GM12892 (cell line): ENCODE measurements at regions not wholly inside any gene's neighbourhood (a gene's known extent, or its start where the extent isn't known, plus 50 kb on each side); places are given as distances from the start of the nearest gene placed in this dataset.

Experiments used
- POLR2A ChIP-seq: IDR thresholded peaks from 2 replicates; pipeline ENCODE4 v1.6.1; 2011; ENCODE audit warnings: low read depth, low read length, control low read depth
- POLR2AphosphoS5 ChIP-seq: IDR thresholded peaks from 2 replicates; pipeline ENCODE4 v1.6.1; 2011; ENCODE audit warnings: low read depth, low read length, control low read depth

- no peak for TF ChIP-seq POLR2A
- no peak for TF ChIP-seq POLR2AphosphoS5
Observed at GRCh38 chr5:85998656-85999055, 619.1 kb upstream of the COX7C start.
